ENCODE measurements at regions not wholly inside any gene's neighbourhood (a gene's known extent, or its start where the extent isn't known, plus 50 kb on each side); places are given as distances from the start of the nearest gene placed in this dataset.

DNA sequence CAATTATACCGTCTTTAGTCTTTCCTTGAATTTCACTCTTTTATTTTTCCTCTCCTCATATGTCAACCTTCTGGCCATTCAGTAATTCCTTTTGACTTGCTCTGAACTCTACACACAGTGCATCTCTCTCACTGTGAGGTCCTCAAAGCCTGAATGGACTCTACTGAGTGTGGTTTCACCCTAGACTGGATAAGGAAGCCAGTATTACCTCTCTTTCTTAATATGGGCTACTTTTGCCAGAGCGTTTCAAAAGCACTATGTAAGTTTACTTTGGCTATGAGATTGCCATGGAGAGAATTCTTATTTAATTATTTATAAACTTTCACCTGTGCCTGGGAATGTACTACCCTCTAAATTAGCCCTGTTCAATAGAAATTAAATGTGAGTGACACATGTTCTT lies 343.5 kb upstream of the DDHD1 start:
- no peak overlapping the region for H3K9ac ChIP-seq
- no peak overlapping the region for H3K4me2 ChIP-seq
- no peaks in the 10 kb centered on the region for H3K9me3 ChIP-seq
- H2AFZ ChIP-seq (ENCODE audit: low read depth), result no peak overlapping the region
- POLR2A ChIA-PET, result no interaction called here
- H3K4me3 ChIP-seq (ENCODE audit: low read depth in 2 of 2, low read length in 1 of 2), result no peak overlapping the region
- no peaks in the 10 kb centered on the region for H3F3A ChIP-seq (replicated peaks; ENCODE audit: insufficient read depth)
- H3K9me2 ChIP-seq, result 0 out of 2 replicates have a peak, but pooled peaks cover 3% of the 10 kb centered on the region
- no peaks in the 10 kb centered on the region for H3K36me3 ChIP-seq (replicated peaks in 1 of 2; ENCODE audit: control insufficient read depth in 1 of 2, insufficient read depth in 2 of 2, low read length in 1 of 2)
- CTCF ChIA-PET, result no interaction called here
- DNase-seq, result no peak
- 7% methylated on average over 2 of the region's 2 CpGs for WGBS (ENCODE audit: low lambda C conversion rate)
- no peak overlapping the region for H3K27ac ChIP-seq (ENCODE audit: low read depth in 2 of 2, low read length in 1 of 2)
- TF ChIP-seq TAF1 (IDR thresholded peaks at IDR 0.05; ENCODE audit: borderline replicate concordance, low read depth, low read length) (no peak), MEF2A (IDR thresholded peaks at IDR 0.05; ENCODE audit: borderline replicate concordance, low read depth) (no peak), POLR2AphosphoS5 (IDR thresholded peaks at IDR 0.05; ENCODE audit: low read depth, low read length) (no peak), RCOR1 (IDR thresholded peaks at IDR 0.05; ENCODE audit: low read length) (no peak), NFIC (IDR thresholded peaks at IDR 0.05; ENCODE audit: borderline replicate concordance) (no peak)
- H3K79me2 ChIP-seq (ENCODE audit: insufficient read depth), result no peaks in the 10 kb centered on the region
- H3K27me3 ChIP-seq (ENCODE audit: insufficient read depth), result no peaks in the 10 kb centered on the region
- no peaks in the 10 kb centered on the region for H3K4me1 ChIP-seq (ENCODE audit: control insufficient read depth in 1 of 2, insufficient read depth in 2 of 2, low read depth in 1 of 2, low read length in 1 of 2)
- H4K20me1 ChIP-seq (ENCODE audit: insufficient read depth), result no peaks in the 10 kb centered on the region

DNA sequence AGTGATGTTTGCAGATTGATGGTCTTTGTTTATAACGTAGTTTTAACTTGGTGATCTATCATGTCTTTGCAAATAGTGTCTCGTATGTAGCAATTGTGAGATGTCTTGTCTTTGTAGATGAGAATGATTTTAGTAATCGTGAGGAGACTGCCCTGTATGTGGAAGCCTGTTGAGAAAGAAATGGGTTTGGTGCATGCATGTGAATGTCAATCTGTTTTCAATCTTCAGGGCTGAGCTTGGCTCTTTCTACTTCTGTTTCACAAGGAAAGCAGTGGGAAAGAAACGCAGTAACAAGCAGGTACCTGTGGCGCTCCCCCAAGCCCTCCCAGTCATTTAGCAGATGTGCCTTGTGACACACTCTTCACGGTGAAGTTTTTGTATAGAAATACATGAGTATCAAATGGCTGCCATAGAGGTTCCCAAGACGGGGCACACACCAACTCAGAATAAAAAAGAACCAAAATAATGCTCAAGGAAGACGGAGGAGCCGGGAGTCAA lies 342.8 kb upstream of the DDHD1 start:
- TF ChIP-seq NRF1 (IDR thresholded peaks at IDR 0.05; ENCODE audit: low read depth, low read length), result no peak
- TF ChIP-seq FOSL2 (IDR thresholded peaks at IDR 0.05; ENCODE audit: borderline replicate concordance, low read depth), result no peak
- no peak for TF ChIP-seq TCF12 (IDR thresholded peaks at IDR 0.05)
- no peak for TF ChIP-seq YY1 (IDR thresholded peaks at IDR 0.05; ENCODE audit: low read depth)
- no peak for TF ChIP-seq MEF2A (IDR thresholded peaks at IDR 0.05; ENCODE audit: borderline replicate concordance, low read depth)
- no peak for TF ChIP-seq CHD2 (IDR thresholded peaks at IDR 0.05; ENCODE audit: low read length, partially characterized antibody)
- no peak for TF ChIP-seq TAF1 (IDR thresholded peaks at IDR 0.05; ENCODE audit: borderline replicate concordance, low read depth, low read length)
- no peak for TF ChIP-seq TEAD4 (IDR thresholded peaks at IDR 0.05; ENCODE audit: borderline replicate concordance, insufficient read depth)
- TF ChIP-seq RAD21 (IDR thresholded peaks at IDR 0.05; ENCODE audit: low read length), result no peak
- TF ChIP-seq, protein P1, sequence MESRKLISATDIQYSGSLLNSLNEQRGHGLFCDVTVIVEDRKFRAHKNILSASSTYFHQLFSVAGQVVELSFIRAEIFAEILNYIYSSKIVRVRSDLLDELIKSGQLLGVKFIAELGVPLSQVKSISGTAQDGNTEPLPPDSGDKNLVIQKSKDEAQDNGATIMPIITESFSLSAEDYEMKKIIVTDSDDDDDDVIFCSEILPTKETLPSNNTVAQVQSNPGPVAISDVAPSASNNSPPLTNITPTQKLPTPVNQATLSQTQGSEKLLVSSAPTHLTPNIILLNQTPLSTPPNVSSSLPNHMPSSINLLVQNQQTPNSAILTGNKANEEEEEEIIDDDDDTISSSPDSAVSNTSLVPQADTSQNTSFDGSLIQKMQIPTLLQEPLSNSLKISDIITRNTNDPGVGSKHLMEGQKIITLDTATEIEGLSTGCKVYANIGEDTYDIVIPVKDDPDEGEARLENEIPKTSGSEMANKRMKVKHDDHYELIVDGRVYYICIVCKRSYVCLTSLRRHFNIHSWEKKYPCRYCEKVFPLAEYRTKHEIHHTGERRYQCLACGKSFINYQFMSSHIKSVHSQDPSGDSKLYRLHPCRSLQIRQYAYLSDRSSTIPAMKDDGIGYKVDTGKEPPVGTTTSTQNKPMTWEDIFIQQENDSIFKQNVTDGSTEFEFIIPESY (IDR thresholded peaks at IDR 0.05; ENCODE audit: borderline replicate concordance, low read depth), result no peak
- no peak for TF ChIP-seq POLR2AphosphoS5 (IDR thresholded peaks at IDR 0.05; ENCODE audit: low read depth, low read length)
- no peak for TF ChIP-seq RFX5 (IDR thresholded peaks at IDR 0.05; ENCODE audit: low read length)
- TF ChIP-seq, protein P2, sequence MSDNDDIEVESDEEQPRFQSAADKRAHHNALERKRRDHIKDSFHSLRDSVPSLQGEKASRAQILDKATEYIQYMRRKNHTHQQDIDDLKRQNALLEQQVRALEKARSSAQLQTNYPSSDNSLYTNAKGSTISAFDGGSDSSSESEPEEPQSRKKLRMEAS (IDR thresholded peaks at IDR 0.05; ENCODE audit: low read depth), result no peak
- TF ChIP-seq, protein P3, sequence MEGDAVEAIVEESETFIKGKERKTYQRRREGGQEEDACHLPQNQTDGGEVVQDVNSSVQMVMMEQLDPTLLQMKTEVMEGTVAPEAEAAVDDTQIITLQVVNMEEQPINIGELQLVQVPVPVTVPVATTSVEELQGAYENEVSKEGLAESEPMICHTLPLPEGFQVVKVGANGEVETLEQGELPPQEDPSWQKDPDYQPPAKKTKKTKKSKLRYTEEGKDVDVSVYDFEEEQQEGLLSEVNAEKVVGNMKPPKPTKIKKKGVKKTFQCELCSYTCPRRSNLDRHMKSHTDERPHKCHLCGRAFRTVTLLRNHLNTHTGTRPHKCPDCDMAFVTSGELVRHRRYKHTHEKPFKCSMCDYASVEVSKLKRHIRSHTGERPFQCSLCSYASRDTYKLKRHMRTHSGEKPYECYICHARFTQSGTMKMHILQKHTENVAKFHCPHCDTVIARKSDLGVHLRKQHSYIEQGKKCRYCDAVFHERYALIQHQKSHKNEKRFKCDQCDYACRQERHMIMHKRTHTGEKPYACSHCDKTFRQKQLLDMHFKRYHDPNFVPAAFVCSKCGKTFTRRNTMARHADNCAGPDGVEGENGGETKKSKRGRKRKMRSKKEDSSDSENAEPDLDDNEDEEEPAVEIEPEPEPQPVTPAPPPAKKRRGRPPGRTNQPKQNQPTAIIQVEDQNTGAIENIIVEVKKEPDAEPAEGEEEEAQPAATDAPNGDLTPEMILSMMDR (IDR thresholded peaks at IDR 0.05), result no peak
- TF ChIP-seq FOXM1 (IDR thresholded peaks at IDR 0.05; ENCODE audit: low read depth), result no peak
- TF ChIP-seq NFIC (IDR thresholded peaks at IDR 0.05; ENCODE audit: borderline replicate concordance), result no peak
- TF ChIP-seq SMC3 (IDR thresholded peaks at IDR 0.05; ENCODE audit: low read depth, low read length), result no peak
- TF ChIP-seq, protein P4, sequence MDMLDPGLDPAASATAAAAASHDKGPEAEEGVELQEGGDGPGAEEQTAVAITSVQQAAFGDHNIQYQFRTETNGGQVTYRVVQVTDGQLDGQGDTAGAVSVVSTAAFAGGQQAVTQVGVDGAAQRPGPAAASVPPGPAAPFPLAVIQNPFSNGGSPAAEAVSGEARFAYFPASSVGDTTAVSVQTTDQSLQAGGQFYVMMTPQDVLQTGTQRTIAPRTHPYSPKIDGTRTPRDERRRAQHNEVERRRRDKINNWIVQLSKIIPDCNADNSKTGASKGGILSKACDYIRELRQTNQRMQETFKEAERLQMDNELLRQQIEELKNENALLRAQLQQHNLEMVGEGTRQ (IDR thresholded peaks at IDR 0.05; ENCODE audit: borderline replicate concordance, low read depth, low read length), result no peak
- ChIA-PET CTCF (no interaction called here), POLR2A (no interaction called here)
- Histone ChIP-seq H3K4me2 (no peak overlapping the region), H3K79me2 (ENCODE audit: insufficient read depth) (no peaks in the 10 kb centered on the region), H3K4me3 (ENCODE audit: low read depth in 2 of 2, low read length in 1 of 2) (no peak overlapping the region), H2AFZ (ENCODE audit: low read depth) (no peak overlapping the region), H4K20me1 (ENCODE audit: insufficient read depth) (no peaks in the 10 kb centered on the region), H3K4me1 (ENCODE audit: control insufficient read depth in 1 of 2, insufficient read depth in 2 of 2, low read depth in 1 of 2, low read length in 1 of 2) (no peaks in the 10 kb centered on the region), H3K27ac (ENCODE audit: low read depth in 2 of 2, low read length in 1 of 2) (no peak overlapping the region), H3K27me3 (ENCODE audit: insufficient read depth) (no peaks in the 10 kb centered on the region), H3K9me3 (no peaks in the 10 kb centered on the region), H3K36me3 (replicated peaks in 1 of 2; ENCODE audit: control insufficient read depth in 1 of 2, insufficient read depth in 2 of 2, low read length in 1 of 2) (no peaks in the 10 kb centered on the region), H3K9me2 (0 out of 2 replicates have a peak, but pooled peaks cover 3% of the 10 kb centered on the region), H3F3A (replicated peaks; ENCODE audit: insufficient read depth) (no peaks in the 10 kb centered on the region), H3K9ac (no peak overlapping the region)
- no peak for DNase-seq
- WGBS (ENCODE audit: low lambda C conversion rate), result 25% methylated on average over 9 of the region's 9 CpGs
